Left cardiac atrium (tissue), 4 donors: ENCODE measurements at regions not wholly inside any gene's neighbourhood (a gene's known extent, or its start where the extent isn't known, plus 50 kb on each side); places are given as distances from the start of the nearest gene placed in this dataset.

Source experiments
- ATAC-seq, 2 donors: fragments of 200-7000 bp; cut with Tn5 transposase; one replicate each; pipeline ENCODE4 v1.9.1; 2020; ENCODE audit warnings: mild to moderate bottlenecking in 2 of 2, moderate library complexity in 2 of 2
- DNase-seq: peaks from one replicate; pipeline ENCODE4 v3.0.0-alpha.2; 2020
- intact Hi-C, 2 donors: fragments of 100-400 bp; cut with DNase I; formaldehyde crosslinking; loops; one replicate each; pipeline versions ENCODE4 v1.14.1 to v1.15.1; 2022 to 2023
- donor health status: DM: no; HTN: yes; CAD: no.
- donor health status: DM: no; HTN: yes; CAD: no; lungs with severe emphysema.
- donor health status: DM: yes; HTN: yes; CAD: no.
- donor health status: Dilated cardiomyopathy.

DNA sequence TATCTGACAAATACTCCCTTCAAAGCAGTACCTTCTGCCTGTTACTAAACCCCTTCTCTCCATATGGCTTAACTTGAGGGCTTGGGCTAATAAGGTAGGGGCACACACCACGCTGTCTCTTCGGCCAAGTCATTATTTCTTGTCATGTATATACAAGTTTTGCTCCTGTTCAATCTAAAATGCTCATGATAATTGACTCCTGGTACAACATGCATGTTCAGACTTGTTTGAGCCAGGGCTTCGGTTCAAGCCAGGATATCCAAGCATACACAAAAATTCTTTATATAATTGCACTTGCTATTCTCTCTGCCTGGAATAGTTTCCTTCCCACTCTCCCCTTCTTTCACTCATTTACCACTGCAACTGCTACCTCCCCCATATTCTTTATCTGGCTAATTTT, 756.0 kb upstream of the C9orf72 start:
- DNase-seq: no peak
- ATAC-seq: no peak
- intact Hi-C loops: no loop called here

DNA sequence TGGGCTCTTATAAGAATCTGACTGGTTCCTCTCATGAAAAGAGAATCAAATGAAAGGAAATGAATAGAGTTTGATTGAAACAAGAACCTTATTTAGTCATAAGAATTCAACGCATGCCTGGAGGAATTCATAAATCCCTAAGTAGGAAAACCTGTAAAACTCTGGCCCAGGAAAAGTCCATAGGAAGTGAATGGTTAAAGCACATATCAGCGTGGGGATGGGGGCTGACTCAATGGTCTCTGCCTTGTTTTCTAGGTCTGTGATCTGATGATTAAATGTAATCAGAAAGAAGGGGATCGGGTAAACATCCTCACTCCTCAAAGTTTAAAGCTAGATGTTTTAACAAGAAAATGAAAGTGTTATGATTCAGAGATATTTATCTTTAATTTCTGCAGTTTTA, 759.4 kb upstream of the C9orf72 start:
- ATAC-seq: no peak
- intact Hi-C loops: no loop called here
- DNase-seq: no peak

DNA sequence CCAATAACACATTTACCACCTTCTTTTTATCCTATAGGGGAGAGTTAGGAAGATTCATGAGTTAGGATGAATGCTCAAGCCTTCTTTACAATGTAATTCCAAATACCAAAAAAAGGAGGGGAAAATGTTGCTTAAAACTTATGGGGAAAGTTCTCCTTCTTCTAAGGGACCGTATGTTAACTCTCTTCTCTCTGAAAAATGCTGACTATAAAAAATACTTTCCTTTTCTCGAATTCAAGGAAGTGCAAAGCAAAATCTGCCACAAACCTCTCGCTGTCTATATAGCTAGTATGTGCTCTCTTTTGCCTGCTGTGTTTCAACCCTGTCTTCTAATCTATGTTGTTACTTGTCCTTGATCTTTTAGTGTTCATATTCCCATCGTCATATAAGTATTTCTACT, 768.6 kb upstream of the C9orf72 start:
- intact Hi-C loops: no loop called here
- DNase-seq (no peak), ATAC-seq (no peak)

DNA sequence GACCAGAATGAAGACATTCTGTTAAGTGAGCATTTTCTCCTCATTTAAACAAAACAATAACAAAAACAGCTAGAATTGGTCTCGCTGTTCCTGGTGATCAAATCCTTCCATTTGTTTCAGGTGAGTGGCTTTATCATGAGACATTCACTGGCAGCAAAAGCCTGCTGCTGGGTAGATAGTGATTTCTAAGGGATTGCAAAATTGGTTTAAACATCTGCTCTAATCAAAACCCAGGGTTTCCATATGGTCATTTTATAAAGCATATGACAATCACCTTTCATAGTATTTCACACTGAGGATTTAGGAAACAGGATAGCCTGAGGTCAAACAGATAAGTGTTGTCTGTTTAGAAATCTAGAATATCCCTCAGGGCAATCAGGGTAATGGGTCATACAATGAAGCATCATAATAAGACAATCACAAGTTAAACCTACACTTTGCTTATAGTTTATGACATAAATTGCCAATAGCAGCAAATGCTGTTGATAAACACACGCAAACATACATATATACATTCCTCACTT, 769.6 kb upstream of the C9orf72 start:
- no peak for ATAC-seq
- intact Hi-C loops: no loop called here
- DNase-seq: no peak

DNA sequence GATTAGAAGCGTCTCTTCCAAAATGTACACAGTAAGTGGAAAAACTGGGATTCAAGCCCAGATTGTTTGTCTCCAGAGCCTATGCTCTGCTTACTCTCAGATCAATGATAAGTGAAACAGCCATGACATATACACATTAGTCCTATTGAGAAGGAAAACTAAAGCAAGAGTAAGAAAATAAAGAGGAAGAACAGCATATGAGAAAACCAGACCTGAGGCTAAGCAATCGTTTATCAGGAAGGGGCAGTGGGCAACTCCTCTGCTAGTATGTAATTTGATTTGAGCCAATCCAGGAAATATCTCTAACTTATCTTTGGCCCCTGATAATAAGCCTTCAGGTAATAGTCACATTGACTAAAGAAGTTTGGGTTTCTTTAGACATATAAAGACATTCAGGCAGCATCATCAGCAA, 789.9 kb upstream of the C9orf72 start:
- DNase-seq: no peak
- intact Hi-C loops: no loop called here
- no peak for ATAC-seq

DNA sequence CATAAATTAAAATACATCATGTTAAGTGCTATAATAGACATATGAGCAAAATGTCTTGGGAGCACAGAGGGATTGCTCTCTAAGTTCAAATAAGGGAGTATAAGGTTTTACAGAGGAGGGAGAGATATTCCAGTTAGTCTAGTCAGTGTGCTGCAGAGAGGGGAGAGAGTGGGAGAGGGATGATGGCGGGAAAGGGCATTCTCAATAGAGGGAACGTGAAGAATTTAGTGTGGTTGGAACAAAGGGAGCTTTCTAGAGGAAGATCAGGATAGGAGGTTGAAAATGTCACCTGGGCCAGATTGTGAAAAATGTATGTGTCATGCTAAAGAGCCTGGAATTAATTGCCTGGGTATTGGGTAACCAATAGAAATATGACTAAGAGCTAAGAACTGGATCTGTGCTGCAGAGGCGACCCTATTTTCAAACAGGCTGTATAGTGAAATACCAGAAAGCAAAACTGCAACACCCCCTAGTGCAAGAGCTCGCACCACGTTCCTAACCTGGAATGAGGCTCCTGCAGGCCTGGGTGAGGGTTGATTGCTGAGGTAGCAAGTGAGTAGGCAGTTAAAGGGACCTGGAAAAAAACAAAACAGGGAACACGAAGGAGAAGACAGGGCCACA, 791.8 kb upstream of the C9orf72 start:
- DNase-seq: no peak
- no peak for ATAC-seq
- intact Hi-C loops: no loop called here

DNA sequence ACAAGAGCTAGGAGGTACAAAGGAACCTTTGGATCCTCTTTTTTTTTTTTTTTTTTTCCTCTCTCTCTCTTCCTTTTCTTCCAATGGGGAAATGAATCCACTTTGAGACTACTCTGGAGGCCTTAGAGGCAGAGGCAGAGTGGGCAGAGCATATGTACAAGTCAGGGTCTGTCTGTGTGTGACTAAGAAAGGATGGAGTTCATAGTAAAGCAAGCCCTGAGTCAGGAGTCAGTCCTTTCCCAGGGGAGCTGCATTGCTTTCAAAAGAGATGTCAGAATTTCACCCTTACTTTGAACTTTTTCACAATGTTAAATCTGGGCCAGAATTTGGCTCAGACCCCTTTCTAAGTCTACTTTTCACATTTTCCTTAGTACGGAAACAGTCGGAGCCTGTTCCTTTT, 792.4 kb upstream of the C9orf72 start:
- intact Hi-C loops: no loop called here
- ATAC-seq: no peak
- no peak for DNase-seq

DNA sequence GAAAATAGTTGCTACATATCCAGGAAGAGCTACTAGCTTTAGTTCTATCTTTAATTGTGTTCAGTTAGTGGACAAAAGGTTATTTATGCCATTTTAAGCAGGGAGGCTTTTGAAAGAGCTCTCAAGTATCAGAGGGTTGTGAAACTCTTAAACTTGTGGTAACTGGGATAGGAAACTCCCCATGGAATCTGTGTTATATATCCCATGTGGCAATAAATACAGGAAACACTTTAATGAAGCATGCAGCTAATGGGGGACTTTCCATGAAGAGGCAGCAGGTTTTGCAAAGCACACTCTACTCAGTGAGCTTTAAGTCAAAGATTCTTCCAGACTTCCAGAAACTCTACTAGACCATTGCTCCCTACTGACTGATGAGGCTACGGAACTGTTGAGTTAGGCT, 805.0 kb upstream of the C9orf72 start:
- ATAC-seq (no peak), DNase-seq (no peak)
- intact Hi-C loops: no loop called here

DNA sequence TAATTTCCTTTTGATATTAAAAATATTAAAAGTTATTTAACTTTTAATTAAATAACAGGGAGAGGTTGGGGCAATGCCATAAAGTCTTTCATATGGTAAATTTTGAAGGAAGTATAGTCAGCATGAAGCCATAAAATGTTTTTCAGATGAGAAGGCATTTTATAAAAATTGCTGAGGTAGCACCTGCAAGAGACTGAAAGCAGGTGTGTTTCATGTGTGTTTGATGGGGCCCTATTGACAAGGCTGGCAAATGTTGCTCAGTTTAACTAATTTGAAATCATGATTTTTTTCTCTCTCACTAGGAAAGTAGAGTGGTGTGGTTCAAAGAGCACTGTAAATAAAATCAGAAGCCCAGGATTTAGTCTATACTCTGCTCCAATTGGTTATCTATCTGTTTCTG, 805.8 kb upstream of the C9orf72 start:
- intact Hi-C loops: no loop called here
- no peak for ATAC-seq

DNA sequence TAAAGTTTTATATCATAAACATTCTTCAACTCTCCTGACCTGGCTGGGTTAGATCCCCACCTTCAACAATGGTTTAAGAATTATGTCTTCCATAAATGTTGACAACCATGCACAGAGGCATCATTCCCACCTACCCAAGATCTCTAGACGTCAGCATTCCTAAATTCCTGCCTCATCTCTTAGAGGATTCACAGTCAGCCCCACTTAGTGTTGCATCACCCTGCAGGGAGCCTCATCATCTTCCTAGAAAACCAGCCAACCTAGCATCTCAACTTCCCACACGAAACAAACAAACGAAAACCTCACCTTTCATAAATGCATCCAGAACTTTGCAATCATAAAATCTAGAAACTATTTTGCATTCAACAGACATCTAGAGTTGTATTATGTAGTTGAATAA, 816.1 kb upstream of the C9orf72 start:
- ATAC-seq (no peak), DNase-seq (no peak)
- intact Hi-C loops: no loop called here

More for the DNA sequence above, 805.8 kb upstream of the C9orf72 start:
- DNase-seq: no peak

DNA sequence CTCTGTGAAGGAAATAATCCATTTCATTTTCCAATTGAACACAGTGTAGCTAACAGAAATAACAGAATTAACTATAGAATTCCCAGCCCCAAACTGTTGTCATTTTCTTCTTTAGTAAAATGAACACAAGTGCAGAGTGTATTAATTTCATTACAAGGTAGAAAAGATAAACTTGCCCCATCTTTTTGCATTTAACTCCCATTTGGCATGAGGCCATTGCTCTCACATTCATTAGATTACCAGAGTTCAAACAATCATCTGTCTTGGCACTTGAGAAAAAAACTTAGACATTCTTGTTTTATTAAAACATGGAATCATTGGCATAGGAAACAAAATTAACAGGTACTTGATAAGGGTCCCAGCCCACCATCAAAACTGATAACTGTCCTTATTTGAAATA, 821.5 kb upstream of the C9orf72 start:
- DNase-seq (no peak), ATAC-seq (no peak)
- intact Hi-C loops: no loop called here

DNA sequence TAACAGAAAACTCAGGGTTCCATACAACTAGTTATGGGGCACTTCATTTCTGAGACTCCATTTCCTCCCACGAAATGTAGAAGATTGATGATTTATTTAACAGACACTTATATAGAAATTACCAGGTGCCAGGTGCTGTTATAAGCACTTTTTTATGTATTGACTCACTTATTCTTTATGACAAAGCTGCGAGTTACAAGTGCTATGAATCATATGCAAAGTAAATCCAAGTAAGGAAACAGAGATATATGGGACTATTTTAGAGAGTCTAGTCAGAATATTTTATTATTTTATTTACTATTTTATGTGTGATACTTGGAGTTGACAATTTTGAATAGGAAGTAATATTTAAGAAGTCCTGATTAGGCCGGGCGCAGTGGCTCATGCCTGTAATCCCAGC, 822.8 kb upstream of the C9orf72 start:
- intact Hi-C loops: no loop called here
- no peak for ATAC-seq
- DNase-seq: no peak

DNA sequence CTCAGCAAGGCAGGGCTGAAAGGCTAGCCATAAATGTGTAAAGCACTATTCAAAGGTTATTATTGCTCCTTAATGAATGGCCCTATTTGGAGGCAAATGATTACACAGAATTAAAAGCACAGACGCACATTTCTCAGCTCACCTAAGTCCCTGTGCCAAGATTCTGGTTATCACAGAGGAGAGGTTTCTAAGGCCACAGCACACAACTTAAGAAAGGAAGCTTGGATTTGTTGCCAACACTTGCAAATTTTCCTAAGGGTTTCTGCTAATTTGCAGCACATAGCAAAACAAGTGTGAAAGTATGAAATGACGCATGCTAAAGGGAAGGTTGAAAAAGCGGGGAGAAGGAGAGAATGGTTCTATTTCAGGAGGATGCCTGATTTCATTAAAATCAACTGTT, 834.1 kb upstream of the C9orf72 start:
- intact Hi-C loops: no loop called here
- DNase-seq: no peak
- no peak for ATAC-seq

DNA sequence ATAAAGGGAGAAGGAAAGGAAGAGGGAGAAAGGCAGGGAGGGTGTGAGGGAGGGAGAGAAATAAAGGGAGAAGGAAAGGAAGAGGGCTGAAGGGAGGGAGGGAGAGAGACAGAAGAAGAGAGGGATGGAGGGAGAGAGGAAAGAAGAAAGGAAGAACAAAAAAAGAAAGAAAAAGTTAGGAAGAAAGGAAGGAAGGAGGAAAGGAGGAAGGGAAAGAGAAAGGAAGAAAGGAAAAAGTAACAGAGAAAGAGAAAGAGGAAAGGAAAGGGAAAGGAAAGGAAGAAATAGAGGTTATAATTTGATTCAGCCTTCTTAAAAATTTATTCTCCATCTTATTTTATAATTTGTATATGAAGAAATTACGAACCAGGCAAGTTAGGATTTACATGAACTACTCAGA, 836.6 kb upstream of the C9orf72 start:
- DNase-seq (no peak), ATAC-seq (no peak)
- intact Hi-C loops: no loop called here

DNA sequence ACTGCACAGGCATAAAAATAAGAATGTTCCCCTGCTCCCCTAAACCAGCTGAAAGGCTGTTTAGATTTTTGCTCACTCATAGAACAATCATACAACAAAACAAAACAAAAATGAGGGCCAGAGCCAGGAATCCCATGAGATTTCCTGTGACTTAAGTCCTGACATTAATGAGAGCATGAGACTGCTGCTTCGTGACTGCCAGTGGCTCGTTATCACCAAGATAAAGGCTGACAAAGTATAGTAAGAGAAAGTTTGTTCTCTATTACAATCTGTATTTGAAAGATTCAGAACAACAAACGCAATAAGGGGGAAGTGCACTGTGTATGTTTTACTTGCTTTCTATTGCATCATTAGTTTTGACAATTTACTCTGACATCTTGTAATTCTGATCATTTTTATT, 837.1 kb upstream of the C9orf72 start:
- intact Hi-C loops: no loop called here
- ATAC-seq: no peak
- DNase-seq: no peak

DNA sequence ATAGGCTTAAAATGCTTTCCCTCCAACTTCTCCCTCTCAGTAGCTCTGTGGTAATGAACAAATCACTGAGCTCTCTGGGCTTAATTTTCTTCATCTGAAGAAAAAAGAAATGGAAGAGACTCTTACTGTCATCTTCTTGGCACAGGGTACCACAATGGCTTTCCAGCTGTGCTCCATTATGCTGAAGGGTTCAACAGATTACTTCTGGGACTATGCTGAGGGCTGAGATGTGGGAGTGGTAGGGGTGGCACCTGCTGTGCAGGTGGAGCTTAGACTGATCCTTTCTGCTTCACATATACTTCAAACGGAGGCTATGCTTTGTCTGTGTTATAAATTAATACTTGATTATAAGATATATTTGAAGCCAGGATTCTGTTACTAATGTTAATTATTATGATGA, 840.2 kb upstream of the C9orf72 start:
- intact Hi-C loops: no loop called here
- DNase-seq: no peak
- ATAC-seq: no peak

DNA sequence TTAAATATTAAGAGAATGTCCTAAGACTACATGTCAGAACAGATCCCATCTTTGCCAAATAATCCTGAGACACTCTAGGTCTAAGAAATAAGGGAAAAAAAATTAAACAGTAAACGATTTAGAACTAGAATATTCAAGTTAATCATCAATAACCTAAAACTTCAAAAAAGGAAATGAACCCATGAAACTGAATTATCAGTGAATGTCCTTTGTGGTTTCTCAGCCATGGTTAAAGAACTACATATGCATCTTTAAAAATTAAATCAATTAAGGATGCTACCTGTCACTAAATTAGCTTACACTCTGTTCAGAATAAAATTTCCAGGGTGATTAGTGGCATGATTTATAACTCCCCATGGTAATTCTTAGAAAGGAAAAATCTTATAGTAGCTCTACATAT, 850.0 kb upstream of the C9orf72 start:
- intact Hi-C loops: no loop called here
- ATAC-seq (no peak), DNase-seq (no peak)

DNA sequence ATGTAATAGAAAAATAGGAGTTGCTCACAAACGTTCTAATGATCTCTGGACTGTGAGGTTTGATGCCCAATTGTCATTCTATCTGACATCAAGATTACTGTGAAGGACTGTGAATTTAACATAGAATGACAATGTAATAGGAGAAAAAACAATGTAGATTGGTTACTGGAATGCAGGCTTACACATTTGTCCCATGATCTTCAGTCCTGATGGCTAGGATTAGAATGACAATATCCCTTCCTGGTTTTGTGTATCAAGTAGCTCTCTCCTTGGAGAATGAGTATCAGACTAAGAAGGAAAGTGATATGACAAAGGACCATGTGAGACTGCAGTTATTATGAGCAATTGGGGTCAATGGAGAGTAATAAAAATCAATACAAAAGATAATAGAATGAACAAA, 862.2 kb upstream of the C9orf72 start:
- DNase-seq: no peak
- intact Hi-C loops: no loop called here
- no peak for ATAC-seq

DNA sequence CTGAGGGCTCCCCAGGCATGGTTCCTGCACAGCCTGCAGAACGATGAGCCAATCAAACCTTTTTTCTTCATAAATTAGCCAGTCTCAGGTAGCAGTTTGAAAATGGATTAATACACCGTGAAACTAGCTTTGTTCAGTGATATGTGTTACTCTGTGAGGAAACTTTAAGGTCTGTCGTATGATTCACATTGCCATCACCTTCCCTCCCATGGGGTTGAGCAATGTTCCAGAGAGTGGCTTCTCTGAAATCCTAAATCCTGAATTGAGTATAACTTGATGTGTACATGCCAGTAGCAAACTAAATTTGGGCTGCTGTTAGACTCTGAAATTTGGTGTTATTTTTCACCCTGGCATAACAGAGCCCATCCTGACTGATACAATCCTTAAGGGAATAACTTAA, 866.4 kb upstream of the C9orf72 start:
- ATAC-seq (no peak), DNase-seq (no peak)
- intact Hi-C loops: no loop called here

DNA sequence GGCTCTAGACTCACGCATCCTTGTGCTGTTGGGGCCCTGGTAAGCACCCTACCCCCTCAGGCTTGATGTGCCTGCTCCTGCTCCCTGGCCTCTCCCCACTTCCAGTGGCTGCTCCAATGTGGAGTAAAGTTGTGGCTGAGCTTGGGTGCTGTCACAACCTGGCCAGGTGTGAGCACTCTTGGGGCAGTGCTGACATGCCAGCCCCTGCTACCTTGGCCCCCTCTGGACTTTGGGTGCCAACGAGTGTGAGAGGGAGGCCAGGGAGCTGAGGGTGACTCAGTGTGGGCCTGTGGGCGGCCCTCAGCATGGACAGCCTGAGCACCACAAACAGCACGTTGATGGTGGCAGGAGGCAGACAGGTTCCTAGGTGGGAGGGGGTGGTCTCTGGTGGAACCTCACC, 870.2 kb upstream of the C9orf72 start:
- intact Hi-C loops: no loop called here

DNA sequence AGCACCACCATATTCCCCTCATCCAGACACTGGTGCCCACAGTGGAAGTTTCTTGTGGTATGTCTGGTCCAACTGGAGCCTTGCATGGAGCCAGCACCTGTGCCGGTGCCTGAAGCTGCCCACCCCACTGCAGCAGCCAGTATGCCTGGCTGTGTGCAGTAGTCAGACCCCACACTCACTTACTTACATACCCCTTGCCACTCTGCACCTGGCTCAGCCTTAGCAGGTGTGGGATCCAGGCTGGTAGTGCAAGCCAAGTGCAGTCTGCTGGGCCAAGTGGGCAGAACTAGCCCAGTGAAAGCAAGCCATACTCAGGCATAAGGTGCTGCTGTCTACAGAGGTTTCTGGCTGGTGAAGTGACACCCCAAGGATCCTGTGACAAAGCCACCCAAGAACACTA, 871.4 kb upstream of the C9orf72 start:
- DNase-seq: no peak
- no peak for ATAC-seq
- intact Hi-C loops: no loop called here

More for the DNA sequence above, 870.2 kb upstream of the C9orf72 start:
- DNase-seq (no peak), ATAC-seq (no peak)

DNA sequence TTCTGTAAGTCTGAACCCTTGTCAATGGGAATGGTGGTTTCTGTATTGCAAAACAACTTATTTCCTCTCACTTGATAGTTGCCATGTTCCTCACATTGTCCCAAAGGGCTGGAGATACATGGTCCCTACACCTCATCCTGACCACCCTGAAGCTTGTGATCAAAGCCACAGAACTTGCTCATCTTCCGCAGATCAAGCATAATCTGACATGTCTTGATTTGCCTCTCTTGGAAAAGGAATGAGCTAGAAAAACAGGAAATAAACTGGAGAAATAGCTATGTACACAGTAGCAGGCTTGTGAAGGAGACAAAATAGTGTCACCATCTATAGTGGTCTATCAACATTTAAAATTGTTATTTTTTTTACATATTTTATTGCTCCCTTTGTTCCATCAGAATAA, 871.9 kb upstream of the C9orf72 start:
- intact Hi-C loops: no loop called here
- DNase-seq: no peak
- no peak for ATAC-seq
